GM12864 (cell line): ENCODE measurements at regions not wholly inside any gene's neighbourhood (a gene's known extent, or its start where the extent isn't known, plus 50 kb on each side); places are given as distances from the start of the nearest gene placed in this dataset.

Source experiments
- DNase-seq: peaks from one replicate; pipeline ENCODE4 v3.0.0-alpha.2; 2011; ENCODE audit warnings: low read depth
- H3K4me3 ChIP-seq: 2 replicates; pipeline ENCODE4 v1.5.1; 2011; ENCODE audit warnings: mild to moderate bottlenecking, low read depth, low read length, control low read depth
- TF ChIP-seq, protein P1 (sequence below): IDR thresholded peaks from 2 replicates; pipeline ENCODE4 v1.5.1; 2011; ENCODE audit warnings: low read depth, mild to moderate bottlenecking, moderate library complexity, low read length, control low read depth, inconsistent platforms; ENCODE audit errors: missing control alignments

DNA sequence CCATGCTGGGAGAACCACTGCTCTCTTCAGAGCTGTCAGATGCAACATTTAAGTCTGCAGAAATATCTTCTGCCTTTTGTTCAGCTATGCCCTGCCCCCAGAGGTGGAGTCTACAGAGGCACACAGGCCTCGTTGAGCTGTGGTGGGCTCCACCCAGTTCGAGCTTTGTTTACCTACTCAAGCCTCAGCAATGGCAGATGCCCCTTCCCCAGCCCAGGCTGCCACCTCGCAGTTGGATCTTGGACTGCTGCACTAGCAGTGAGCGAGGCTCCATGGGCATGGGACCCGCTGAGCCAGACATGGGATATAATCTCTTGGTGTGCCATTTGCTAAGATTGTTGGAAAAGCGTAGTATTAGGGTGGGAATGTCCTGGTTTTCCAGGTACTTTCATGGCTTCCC is 229.1 kb upstream of the C11orf87 start:
- DNase-seq, result no peak
- no peak overlapping the region for H3K4me3 ChIP-seq
- TF ChIP-seq, protein P1, sequence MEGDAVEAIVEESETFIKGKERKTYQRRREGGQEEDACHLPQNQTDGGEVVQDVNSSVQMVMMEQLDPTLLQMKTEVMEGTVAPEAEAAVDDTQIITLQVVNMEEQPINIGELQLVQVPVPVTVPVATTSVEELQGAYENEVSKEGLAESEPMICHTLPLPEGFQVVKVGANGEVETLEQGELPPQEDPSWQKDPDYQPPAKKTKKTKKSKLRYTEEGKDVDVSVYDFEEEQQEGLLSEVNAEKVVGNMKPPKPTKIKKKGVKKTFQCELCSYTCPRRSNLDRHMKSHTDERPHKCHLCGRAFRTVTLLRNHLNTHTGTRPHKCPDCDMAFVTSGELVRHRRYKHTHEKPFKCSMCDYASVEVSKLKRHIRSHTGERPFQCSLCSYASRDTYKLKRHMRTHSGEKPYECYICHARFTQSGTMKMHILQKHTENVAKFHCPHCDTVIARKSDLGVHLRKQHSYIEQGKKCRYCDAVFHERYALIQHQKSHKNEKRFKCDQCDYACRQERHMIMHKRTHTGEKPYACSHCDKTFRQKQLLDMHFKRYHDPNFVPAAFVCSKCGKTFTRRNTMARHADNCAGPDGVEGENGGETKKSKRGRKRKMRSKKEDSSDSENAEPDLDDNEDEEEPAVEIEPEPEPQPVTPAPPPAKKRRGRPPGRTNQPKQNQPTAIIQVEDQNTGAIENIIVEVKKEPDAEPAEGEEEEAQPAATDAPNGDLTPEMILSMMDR, result no peak

DNA sequence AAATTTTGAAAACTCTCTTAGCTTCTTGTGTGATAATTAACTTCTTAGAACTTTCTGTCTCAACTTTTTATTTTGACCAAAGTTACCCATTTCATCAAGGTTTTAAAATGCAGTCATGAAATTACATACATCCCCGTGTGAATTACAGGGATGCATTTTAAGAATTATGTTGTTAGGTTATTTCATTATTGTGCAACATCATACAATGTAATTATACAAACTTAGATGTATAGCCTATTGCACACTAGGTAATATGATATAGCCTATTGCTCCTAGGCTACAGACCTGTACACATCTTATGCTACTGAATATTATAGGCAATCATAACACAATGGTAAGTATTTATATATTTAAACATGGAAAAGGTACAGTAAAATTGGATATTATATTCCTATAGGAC is 228.1 kb upstream of the C11orf87 start:
- no peak for DNase-seq
- no peak overlapping the region for H3K4me3 ChIP-seq
- TF ChIP-seq, protein P1, result no peak

DNA sequence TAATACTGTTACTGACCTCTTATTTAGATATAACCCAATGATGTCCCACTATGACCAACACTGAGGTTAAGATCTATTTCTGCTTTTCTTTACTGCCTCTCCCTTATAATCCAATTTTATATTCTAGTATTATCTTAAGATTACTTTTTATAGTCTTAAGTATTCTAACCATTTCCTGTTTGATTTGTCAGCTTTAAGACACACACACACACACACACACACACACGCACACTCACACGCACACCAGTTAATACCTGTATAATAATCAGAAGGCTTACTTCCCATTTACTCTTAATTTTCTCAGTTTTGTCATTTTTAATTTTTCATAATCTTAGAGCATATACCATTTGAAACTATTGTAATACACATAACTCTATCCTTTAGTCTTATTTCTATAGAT is 226.0 kb upstream of the C11orf87 start:
- DNase-seq, result no peak
- H3K4me3 ChIP-seq, result no peak overlapping the region
- TF ChIP-seq, protein P1, result no peak

DNA sequence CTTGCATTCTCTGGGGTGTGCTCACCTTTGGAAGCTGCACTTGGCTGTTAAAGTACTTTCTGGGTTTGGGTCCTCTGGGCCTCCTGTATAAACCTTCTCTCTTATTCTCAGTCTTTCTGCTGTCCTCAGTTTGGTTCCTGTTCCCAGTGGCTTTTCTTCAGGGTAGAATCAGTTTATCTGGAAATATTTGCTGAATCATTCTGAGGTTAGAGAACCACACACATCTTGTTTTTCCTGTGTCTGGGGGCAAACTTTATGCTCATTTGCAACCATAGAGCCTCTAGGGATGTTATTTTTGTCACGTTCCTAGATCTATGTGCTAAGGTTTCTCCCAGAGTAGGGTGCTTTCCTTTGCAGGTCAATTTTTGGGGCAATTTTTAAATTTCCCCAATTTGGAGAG is 224.3 kb upstream of the C11orf87 start:
- H3K4me3 ChIP-seq, result no peak overlapping the region
- TF ChIP-seq, protein P1, result no peak
- no peak for DNase-seq

DNA sequence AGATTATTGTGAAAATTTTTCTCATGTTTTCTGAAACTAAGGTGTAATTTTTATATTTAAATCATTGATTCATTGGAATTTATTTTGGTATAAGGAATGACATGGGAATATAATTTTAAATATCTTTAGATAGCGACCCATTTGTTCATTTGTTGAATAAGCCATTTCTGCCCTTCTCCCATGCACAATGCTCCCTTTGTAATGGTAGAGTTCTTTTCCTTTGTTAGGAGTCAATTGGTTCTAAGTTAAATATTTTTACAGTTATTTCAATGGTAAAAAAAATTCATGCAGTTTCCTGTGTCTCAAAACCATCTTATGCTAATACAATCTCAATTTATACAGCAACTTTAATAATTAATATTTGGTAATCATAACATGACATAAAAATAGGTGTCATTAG is 218.8 kb upstream of the C11orf87 start:
- DNase-seq, result no peak
- H3K4me3 ChIP-seq, result no peak overlapping the region
- TF ChIP-seq, protein P1, result no peak

DNA sequence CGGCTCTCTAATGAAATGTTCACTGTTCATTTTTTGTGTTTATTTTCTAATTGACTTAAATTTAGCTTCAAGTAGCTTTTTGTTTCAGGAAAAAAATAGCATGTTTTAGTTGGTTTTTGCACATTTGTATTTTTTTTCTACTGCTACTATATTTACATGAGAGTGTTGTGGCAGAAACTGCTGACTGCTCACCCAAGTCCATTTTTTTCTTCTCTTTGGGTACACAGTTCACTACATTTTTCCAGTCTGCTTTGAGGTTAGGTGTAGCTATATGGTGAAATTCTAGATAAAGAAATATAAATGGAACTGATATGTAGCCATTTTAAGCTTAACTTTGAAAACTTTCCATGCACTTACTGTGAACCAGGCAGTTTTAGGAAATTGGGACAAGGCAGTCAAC is 216.7 kb upstream of the C11orf87 start:
- TF ChIP-seq, protein P1, result no peak
- H3K4me3 ChIP-seq, result no peak overlapping the region
- no peak for DNase-seq

DNA sequence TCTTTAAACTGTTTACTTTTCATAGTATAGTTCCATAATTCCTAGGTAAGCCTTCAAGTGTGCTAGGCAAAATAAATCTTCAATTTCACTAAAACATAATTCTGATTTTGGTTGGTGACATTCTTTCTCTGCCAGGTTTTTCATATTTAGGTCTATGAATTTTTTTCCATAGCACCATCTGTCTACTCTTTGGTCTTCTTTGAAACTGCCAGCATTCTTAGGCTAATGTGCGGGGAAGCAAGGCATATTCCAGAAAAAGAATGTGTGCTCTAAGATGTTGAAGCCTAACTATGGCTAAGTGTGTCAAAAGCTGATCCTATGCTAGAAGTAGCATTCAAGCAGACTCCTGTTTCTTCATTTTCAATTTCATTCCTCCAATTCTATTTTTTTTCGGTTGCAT is 213.9 kb upstream of the C11orf87 start:
- H3K4me3 ChIP-seq, result no peak overlapping the region
- TF ChIP-seq, protein P1, result no peak
- DNase-seq, result no peak
